ENCODE measurements at regions not wholly inside any gene's neighbourhood (a gene's known extent, or its start where the extent isn't known, plus 50 kb on each side); places are given as distances from the start of the nearest gene placed in this dataset.

GRCh38 chr6:25202504-25202903 lies 76.7 kb upstream of the CARMIL1 start:
- no peak for DNase-seq (ENCODE audit: low read depth in 1 of 2, low spot score in 2 of 2)
- TF ChIP-seq SP2 (IDR thresholded peaks at IDR 0.05; ENCODE audit: low read length) (no peak), RFX5 (IDR thresholded peaks at IDR 0.05; ENCODE audit: borderline replicate concordance, low read depth, low read length) (no peak), TCF12 (IDR thresholded peaks at IDR 0.05; ENCODE audit: low read depth, low read length) (no peak), PHF8 (conservative IDR thresholded peaks at IDR 0.05; ENCODE audit: low read depth, low read length) (no peak), SIRT6 (IDR thresholded peaks at IDR 0.05; ENCODE audit: low read length) (no peak), BRCA1 (IDR thresholded peaks at IDR 0.05; ENCODE audit: low read depth, low read length) (no peak), MAFK (IDR thresholded peaks at IDR 0.05; ENCODE audit: low read depth, low read length) (no peak), SUZ12 (IDR thresholded peaks at IDR 0.05; ENCODE audit: low read length) (no peak), CBX8 (IDR thresholded peaks at IDR 0.05; ENCODE audit: borderline replicate concordance, low read depth, low read length) (no peak), TAF1 (IDR thresholded peaks at IDR 0.05; ENCODE audit: low read depth, low read length) (no peak), BCL11A (IDR thresholded peaks at IDR 0.05; ENCODE audit: low read depth in 2 of 2, low read length in 2 of 2) (no peak), ZNF274 (IDR thresholded peaks at IDR 0.05; ENCODE audit: borderline replicate concordance, extremely low read depth, low read length) (no peak), ATF2 (IDR thresholded peaks at IDR 0.05; ENCODE audit: low read length) (no peak), TEAD4 (IDR thresholded peaks at IDR 0.05; ENCODE audit: low read depth, low read length) (no peak), SRF (IDR thresholded peaks at IDR 0.05; ENCODE audit: low read depth, low read length) (no peak)

More at GRCh38 chr6:25202504-25202903, 76.7 kb upstream of the CARMIL1 start:
- Histone ChIP-seq H3K4me2 (ENCODE audit: insufficient read depth in 1 of 2, low read depth in 2 of 2, low read length in 2 of 2) (no peak overlapping the region), H3K27me3 (replicated peaks in 1 of 4; ENCODE audit: control insufficient read depth in 3 of 4, extremely low read depth in 1 of 4, insufficient read depth in 3 of 4, low read length in 3 of 4) (no peaks in the 10 kb centered on the region), H3K23ac (ENCODE audit: insufficient read length) (no peak overlapping the region), H3K9me3 (ENCODE audit: insufficient read depth in 2 of 2, low read depth in 1 of 2, low read length in 1 of 2) (peaks cover 0 to 4% of the 10 kb centered on the region in 2 experiments; a peak in 1 of 4 replicates), H4K20me1 (replicated peaks in 1 of 2; ENCODE audit: control insufficient read depth in 1 of 2, insufficient read depth in 2 of 2, low read length in 2 of 2) (no peaks in the 10 kb centered on the region), H3K9ac (replicated peaks in 1 of 4; ENCODE audit: extremely low read depth in 1 of 4, low read depth in 3 of 4, low read length in 3 of 4) (no peak overlapping the region), H3K18ac (ENCODE audit: extremely low read depth, low read length) (no peak overlapping the region), H3K4me3 (ENCODE audit: extremely low read depth in 1 of 4, insufficient read depth in 2 of 4, low read depth in 3 of 4, low read length in 4 of 4) (no peak overlapping the region), H2AK5ac (ENCODE audit: low read depth, low read length) (no peak overlapping the region), H3K36me3 (ENCODE audit: control insufficient read depth in 2 of 4, insufficient read depth in 4 of 4, low read length in 3 of 4) (no peaks in the 10 kb centered on the region), H3K4me1 (replicated peaks in 1 of 4; ENCODE audit: control insufficient read depth in 3 of 4, insufficient read depth in 4 of 4, low read length in 3 of 4) (peaks cover 0 to 6% (median 1%) of the 10 kb centered on the region in 4 experiments; a peak in 2 of 7 replicates), H2BK5ac (ENCODE audit: low read depth, low read length) (no peak overlapping the region), H2AFZ (ENCODE audit: low read length) (no peak overlapping the region), H4K5ac (ENCODE audit: insufficient read length, low read depth, low read length) (no peak overlapping the region), H3K4ac (replicated peaks; ENCODE audit: insufficient read length, low read depth, low read length) (no peak overlapping the region), H4K8ac (ENCODE audit: extremely low read depth, insufficient read depth, low read length) (no peak overlapping the region), H3K56ac (replicated peaks; ENCODE audit: insufficient read length, low read depth, low read length) (no peak overlapping the region), H2BK20ac (ENCODE audit: low read length) (no peak overlapping the region), H2BK12ac (ENCODE audit: low read depth, low read length) (no peak overlapping the region), H3K23me2 (ENCODE audit: low read depth, low read length) (no peaks in the 10 kb centered on the region), H2BK120ac (replicated peaks; ENCODE audit: low read depth, low read length) (no peak overlapping the region), H3K14ac (ENCODE audit: insufficient read length) (no peak overlapping the region), H2BK15ac (ENCODE audit: low read length) (no peak overlapping the region), H4K91ac (replicated peaks; ENCODE audit: insufficient read length, low read length) (no peak overlapping the region), H3K79me2 (ENCODE audit: control insufficient read depth in 1 of 2, insufficient read depth in 2 of 2, low read length in 2 of 2) (no peaks in the 10 kb centered on the region), H3K27ac (ENCODE audit: low read depth, low read length) (no peak overlapping the region), H3K79me1 (ENCODE audit: low read depth, low read length) (no peaks in the 10 kb centered on the region)
- POLR2A ChIA-PET (ENCODE audit: partially characterized antibody), result no interaction called here
- CTCF ChIA-PET (ENCODE audit: partially characterized antibody), result interaction anchor here (0.7 kb wide), 1 partner anchor 423 kb away, joined by 3 read pairs; no protein-coding TSS in a partner anchor
- FAIRE-seq, result no peak

All from H1 (cell line).